Astrocyte (in vitro differentiated cells and primary cell): ENCODE measurements at regions not wholly inside any gene's neighbourhood (a gene's known extent, or its start where the extent isn't known, plus 50 kb on each side); places are given as distances from the start of the nearest gene placed in this dataset.

ENCODE experiments used
- EZH2 ChIP-seq: IDR thresholded peaks from 2 replicates; pipeline ENCODE4 v1.6.1; 2012; ENCODE audit warnings: mild to moderate bottlenecking, low read length, inconsistent platforms; ENCODE audit not compliant: insufficient read depth
- TF ChIP-seq, protein P1 (sequence below): IDR thresholded peaks from 2 replicates; pipeline ENCODE4 v1.5.1; 2011; ENCODE audit warnings: low read depth, mild to moderate bottlenecking, inconsistent platforms, low read length, moderate library complexity; ENCODE audit not compliant: insufficient read depth

DNA sequence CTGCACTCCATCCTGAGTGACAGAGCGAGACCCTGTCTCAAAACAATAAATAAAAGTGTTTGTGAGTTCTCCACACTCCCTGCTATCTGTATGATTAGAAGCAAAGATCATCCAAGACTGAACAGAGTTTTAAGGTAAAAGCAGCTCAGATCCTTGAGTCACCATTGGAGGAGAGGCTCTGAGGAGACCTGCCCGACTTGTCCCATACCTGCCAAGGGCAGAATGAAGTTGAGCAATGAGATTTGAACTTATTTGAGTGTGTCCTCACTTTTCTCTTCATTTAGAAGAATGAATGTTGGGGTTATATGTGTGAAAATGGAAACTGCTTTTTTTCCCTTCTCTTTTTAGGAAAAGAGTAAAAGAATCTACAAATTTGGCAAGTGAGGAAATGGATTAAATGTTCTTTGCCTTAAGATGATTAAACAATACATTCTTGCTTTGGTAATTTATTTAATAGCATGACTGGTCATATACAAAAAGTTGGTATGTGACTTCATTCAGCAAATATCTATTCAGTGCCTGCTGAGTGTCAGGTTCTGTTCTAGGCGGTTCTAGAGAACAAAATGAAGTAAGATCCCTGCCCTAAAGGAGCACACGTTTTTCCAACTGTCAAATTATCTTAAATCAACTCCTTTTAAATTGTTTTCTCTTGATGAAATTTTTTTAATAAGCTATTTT lies 195.7 kb downstream of the ALDH8A1 start:
- TF ChIP-seq, protein P1, sequence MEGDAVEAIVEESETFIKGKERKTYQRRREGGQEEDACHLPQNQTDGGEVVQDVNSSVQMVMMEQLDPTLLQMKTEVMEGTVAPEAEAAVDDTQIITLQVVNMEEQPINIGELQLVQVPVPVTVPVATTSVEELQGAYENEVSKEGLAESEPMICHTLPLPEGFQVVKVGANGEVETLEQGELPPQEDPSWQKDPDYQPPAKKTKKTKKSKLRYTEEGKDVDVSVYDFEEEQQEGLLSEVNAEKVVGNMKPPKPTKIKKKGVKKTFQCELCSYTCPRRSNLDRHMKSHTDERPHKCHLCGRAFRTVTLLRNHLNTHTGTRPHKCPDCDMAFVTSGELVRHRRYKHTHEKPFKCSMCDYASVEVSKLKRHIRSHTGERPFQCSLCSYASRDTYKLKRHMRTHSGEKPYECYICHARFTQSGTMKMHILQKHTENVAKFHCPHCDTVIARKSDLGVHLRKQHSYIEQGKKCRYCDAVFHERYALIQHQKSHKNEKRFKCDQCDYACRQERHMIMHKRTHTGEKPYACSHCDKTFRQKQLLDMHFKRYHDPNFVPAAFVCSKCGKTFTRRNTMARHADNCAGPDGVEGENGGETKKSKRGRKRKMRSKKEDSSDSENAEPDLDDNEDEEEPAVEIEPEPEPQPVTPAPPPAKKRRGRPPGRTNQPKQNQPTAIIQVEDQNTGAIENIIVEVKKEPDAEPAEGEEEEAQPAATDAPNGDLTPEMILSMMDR, result no peak
- no peak for TF ChIP-seq EZH2
